HG03196 (cell line): ENCODE measurements at regions not wholly inside any gene's neighbourhood (a gene's known extent, or its start where the extent isn't known, plus 50 kb on each side); places are given as distances from the start of the nearest gene placed in this dataset.

Experiments used
- ATAC-seq: cut with Tn5 transposase; IDR thresholded peaks from one replicate; pipeline ENCODE4 v1.9.1; 2021; ENCODE audit not compliant: unreplicated experiment

DNA sequence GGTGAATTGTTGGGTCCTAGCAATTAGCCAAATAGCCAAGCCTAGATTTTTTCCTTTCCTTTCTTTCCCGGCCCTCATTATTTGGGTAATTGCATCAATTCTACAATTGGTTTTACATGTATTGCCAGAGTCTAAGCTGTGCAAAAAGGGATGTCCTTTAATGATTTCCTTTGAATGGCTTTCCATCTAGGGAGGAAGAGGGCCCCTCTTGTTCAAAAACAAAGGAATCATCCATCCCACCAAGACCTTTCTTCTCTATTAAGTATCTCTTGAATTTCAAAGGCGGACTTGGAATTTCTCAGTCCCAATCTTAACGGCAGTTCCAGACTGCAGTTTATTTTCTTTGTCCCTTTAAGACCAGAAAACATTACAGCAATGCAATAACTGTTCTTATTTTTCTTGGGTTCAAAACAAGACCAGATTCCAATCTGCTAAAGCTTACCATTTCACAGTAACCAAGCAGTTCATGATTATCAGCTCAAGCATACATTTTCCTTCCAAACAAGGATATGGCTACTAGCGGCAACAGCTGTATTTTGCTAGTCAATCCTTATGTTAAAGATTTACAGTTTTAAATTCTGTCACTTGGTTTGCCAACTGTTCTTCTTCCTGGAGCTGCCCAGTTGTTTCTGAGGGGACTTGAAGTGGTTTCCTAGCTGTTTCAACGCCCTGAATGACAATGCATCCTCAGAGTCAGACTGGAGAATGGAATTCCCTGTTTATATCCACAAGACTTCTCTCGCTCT lies 91.4 kb upstream of the LRIG1 start:
- no peak for ATAC-seq

DNA sequence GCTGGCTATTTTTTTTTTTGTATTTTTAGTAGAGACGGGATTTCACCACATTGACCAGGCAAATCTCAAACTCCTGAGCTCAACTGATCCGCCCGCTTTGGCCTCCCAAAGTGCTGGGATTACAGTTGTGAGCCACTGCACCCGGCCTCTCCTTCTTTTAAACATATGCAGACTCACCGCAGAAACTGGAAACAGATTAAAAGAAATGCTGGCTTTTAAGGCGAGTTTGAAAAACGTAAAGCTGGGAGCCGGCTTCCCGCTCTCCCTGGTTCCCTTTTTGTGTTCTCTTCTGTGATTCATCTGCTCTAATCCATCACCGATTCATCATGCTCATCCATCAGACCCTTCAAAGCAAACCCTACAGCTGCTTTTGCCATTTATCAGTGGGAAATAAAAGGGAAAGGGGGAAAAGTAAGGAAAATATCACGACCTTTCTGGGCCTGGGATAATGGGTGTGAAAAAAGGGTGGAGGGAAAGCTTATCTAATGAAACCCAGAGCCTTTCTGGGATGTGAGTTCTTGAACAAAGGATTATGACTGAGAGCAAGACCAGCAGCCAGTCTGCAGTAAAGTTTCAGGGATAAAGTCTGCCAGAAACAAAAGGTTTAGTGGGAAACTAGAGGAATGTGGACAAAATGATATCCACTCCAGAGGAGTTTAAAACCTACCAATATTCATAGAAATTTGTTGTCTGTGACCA lies 92.3 kb upstream of the LRIG1 start:
- ATAC-seq = no peak

DNA sequence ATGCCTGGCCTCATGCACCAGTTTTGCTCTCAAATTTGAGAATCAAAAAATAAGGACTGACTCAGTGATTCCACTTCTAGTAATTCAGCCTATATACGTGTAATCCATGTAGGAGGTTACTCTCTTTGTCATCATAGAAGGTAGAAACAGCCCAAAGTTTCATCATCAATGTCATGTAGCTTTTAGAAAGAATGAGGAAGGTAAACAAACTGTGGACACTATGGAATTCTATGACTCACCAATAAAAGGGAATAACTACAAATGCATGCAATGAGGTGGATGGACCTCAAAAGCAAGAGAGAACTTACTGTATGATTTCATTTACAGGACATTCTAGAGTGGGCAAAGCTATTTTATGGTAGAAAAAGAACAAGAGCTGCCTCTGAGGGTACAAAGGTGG lies 93.2 kb upstream of the LRIG1 start:
- ATAC-seq = no peak

DNA sequence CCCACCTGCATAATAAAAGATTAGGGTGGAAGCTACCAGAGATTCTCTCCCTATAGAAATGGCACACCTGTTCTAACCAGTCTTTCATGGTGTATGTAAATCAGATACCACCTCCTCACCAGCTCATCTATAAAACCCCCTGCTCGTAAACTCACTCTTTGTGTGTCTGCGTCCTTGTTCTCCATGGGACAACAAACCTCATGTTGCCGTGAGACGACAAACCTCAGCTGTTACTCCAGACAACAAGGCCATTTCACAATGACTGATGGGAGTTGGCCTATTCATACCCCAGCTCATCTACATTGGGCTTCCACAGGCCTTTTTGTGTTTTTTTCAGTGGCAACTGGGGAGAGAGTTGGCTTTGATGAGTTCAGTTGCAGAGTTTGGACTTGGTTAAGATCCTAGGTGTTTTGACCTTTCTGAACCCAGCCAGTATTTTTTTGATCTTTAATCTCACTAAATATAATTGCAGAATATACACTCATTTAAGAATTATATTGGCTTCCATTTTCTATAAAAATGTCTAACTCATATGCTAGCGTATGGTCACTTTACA lies 96.6 kb upstream of the LRIG1 start:
- ATAC-seq = no peak

DNA sequence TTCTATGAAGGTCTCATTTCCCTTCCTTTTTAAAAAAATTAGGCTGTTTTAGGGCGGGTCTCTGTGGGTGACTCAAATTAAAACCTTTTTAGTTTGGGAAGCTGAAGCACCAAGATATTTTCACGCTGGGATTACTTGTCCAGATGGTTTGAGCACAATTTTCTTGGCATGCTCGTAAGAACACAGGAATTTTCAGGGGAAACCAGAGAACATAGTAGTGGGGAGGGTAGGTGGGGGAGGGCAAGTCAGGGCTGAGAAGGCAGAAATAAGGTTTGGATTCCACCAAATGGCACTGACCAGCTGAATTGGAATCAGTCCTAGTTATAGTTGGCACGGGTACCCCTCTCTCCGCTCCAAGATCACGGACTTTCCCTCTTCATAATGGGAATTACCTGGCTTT lies 97.3 kb upstream of the LRIG1 start:
- ATAC-seq = no peak

DNA sequence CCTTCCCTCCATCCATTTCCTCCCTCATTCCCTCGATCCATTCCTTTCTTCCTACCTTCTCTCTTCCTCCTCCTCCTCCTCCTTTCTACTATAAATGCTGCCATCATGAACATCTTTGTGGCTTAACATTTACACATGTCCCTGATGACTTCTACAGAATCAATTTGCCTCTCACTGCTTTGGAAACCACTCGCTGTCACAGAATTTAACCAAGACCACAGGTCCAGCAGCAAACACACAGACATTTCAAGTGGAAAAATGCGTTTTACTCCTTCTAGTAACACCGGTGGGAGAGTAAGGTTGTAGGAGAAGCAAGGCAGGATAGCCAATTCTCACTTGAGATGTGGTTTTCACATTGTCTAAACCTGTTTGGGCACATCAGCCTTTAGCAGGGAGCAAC lies 101.4 kb upstream of the LRIG1 start:
- no peak for ATAC-seq

DNA sequence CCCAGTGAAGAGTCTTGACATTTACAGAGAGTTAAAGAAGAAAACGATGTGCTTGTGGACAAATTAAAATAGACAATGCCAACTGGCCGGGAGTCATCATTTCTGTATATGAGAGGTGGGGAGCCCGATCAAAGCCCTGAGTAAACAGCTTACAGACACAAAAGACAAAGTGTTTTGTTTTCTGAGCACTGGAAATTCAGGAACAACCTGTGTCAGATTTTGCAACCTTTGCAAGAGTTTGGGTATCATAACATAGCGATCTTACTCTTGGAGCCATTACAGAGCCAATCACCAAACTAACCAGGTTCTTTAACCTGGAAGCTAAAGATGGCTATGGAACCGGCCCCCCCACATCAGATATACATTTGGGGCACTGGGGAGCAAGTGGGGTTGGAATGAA lies 101.9 kb upstream of the LRIG1 start:
- no peak for ATAC-seq

DNA sequence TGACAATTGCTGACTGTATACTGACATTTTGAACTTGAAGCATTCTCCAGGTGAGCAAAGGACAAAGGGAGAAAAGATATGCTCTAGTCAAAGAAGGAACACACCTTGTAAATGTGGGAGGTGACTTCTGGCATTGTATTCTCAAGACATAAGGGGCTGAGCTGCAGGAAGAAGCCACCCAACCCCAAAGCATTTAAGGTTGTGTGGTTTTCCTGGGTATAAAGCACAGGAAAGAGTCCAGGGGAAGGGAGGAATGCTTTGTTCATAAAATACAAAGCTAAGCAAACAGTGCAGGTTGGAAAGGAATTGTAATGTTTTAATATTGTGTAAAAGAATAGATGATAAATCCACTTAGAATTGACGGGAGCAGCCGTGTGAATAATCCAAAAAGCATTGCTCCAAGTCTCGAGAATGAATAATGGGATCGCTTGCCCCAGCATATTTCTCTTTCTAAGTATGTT lies 102.4 kb upstream of the LRIG1 start:
- ATAC-seq = no peak

DNA sequence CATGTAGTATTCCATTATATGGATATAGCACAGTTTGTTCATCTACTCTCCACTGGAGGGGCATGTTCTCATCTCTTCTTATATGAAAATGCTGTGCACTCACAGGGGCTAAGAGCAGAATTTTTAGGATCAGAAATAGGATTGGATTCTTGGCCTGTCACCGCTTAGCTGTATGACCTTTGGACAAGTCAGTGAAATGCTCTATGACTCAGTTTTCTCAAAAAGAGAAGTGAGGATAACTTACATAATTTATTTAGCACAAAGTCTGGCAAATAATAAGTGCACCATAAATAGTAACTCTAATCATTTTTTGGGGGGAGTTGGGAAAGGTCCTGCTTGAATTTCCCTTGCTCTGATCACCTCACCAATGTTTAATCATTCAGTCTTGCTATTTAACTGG lies 103.7 kb upstream of the LRIG1 start:
- no peak for ATAC-seq

DNA sequence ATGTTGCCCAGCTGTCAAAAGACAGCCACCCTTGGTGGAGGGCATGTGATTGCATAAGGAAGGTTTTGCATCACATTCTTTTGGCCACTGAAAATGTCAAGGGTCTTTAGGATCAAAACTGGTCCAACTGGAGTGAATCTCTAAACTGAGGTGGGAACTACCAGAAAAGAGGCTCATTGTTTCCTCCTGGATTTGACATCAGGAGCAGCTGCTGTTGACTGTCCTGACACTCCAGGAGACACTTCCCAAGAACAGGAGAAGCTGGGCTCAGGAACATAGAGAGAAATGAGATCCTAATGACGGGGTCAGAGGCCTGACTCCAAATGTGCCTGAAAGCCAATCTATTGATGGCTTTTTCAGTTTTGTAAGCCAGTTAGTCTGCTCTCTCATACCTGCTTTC lies 105.3 kb upstream of the LRIG1 start:
- ATAC-seq = no peak

DNA sequence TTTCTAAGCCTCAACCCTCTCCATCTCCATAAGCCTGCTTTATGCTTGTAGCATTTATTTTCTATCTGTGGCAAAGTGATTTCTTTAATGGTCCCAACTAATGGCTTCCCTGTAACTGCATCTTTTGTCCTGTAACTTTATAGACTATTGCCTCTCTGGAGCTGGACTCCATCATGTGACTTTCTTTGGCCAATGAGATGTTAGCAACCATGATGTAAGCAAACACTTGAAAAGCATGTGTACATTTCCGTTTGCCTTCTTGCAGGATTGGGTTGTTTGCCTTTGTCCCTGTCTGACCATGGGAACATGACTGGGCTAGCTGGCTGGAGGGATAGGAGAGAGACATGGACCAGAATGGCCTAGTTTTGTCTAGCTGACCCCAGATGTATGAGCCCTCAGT lies 106.0 kb upstream of the LRIG1 start:
- no peak for ATAC-seq

DNA sequence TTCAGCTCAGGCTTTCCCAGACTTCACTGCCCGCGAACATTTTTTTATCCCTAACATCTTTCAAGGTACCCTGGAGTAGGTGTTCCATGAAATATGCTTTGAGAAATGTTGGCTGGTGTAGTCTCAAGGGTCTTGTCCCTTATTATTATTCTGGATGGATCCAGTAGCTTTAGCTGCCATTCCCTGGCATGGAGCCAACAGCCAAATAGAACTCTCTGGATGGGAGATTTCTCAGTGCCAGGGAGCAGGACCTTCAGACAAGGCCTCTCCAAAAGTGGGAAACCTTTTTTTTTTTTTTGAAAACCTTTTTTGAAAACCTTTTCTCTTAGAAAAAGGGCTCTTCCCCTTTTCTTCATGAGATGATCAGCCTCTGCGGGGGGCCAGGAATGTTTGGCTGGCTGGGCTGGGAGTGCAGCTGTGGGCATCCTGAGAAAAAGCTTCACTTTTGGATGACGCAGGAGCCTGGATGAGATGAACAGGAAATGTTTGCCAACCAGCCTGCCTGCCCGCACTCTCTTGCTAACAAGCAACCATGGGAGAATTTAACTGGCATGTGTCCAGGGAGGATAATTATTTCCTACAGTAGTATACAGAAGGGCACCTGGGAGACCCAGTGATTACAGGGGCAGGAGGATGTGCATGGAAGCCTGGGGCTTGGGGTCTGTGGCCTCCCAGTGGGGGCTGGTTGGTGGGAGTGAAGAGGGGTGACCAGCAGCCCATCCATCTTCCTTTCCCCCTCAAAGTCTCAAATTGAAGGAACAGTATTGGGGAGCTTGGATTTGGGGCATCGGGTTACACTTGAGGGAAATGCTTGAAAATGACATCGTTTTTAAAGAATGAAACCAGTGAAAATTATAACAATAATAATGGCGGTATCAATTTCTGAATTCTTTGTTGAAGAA lies 109.1 kb upstream of the LRIG1 start:
- ATAC-seq = no peak

DNA sequence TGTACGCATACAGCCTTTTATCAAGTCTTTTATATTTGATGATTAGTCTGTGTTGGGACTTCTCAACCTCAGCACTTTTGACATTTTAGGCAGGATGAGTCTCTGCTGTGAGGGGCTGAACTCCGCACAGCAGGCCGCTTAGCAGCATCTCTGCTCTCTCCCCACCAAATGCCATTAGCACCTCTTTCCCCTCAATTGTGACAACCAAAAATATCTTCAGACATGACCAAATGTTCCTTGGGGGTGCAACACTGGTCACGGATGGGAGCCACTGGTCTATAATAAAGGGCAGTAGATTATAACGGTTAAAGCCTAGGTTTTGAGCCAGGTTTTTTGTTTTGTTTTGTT lies 109.7 kb upstream of the LRIG1 start:
- ATAC-seq = no peak

DNA sequence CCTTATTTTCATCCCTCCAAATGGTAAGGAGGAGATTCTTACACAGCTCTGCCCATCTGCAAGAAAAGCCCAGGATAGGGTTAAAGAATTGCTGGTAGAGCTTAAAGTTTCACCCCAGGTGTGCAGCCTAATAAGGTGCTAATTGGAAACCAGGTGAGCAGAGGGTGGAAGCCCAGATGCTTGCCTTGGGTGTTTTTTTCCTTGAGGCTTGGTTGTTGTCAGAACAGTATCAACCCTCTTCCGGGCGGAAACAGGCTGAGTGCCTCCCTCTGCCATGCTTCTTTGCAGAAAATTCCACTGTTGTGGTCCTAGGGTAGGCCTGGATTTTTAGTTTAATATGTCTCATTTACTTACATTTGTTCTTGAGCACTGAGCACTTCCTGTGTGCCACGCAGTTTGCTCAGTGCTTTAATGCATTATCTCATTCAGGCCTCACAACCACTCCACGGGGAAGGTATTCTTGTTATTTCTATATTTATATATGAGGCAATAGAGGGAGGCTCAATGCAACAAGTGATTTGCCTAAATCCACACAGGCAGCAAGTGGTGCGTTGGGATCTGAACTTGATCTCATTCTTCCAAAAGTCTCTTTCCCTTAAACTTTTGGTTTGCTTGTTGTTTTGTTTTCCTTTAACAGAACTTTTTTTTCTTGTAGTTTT lies 115.0 kb upstream of the LRIG1 start:
- ATAC-seq = no peak

DNA sequence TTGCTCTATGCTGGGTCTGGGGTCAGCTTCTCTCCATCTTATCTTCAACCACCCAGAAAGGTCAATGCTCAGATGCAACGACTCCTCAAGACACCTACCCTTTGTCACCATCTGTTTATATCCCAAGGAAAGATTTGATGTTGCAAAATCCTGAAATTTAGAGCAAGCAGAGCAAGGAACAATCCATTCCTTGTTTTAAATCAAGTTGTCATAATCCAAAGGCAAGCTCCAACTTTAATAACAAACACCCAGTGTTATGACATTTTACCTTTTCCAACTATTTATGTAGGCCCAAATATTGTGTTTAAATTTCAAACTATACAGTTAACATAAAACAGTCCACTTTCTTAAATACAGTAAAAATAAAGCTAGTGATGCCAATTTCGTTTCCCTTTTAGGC lies 116.5 kb upstream of the LRIG1 start:
- no peak for ATAC-seq

DNA sequence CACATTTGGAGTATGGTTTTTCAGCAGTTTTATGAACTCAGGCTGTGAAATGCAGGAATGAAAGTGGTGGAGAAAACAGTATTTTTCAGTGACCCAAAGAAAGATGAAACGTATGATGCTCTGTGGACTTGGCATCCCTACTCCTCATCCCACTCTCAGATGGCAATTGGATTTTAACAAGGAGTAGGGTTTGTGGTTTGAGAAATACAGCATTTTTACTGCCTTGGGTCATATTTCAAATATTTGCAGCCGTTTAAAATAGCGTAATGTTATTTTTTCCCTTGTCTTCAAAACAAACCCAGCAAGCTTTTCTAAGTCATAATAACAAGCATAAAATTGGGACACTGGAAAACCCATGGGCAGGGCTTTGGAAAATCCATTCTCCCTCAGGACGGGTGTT lies 117.2 kb upstream of the LRIG1 start:
- ATAC-seq = no peak

DNA sequence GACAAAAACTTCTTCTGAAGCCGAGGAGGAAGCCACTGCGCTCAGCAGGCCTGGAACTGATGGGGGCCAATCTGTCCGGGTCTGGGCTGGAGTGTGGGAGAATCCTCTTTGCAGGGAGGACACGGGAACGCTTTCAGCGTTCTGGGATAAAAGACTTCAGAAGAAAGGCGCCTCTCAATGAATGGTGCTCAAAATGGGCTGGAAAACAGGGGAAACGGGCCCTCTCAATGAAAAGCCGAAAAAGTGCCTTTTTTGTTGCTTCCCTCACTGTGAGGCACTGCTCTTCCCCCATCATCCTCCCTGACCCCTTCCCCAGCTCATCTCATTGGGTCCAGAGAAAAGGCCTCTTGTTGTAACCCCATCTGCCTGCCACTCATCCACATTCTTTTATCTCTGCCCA lies 119.5 kb upstream of the LRIG1 start:
- ATAC-seq = no peak

DNA sequence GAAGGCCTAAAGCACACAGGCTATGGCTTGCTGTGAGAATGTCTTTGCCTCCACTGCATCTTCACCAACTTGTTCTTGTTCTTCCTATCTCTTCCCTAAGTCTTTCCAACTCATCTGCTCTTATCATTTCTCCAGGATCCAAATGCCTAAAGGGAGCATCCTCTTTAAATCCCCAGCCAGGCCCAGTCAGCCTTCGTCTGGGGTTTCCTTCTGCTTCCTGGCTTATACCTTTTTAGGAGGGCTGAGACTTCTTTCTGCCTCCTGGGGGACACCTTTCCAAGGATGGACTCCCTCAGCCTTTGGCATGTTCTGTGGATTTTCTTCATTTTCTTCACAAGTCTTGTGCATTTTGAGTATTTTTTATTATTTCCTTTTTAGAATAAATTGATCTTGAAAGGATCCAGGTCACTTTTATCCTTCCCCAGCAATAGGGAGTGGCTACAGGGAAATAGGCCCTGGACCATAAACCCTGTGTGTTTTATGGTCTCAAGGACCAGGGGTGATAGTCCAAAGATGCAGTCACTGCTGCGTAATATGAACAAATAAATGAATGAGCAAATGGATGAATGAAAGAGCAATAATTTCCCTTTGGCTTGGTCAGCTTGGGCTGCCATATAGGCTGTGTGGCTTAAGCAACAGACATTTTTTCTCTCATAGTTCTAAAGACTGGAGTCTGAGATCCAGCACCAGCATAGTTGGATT lies 122.1 kb upstream of the LRIG1 start:
- no peak for ATAC-seq

DNA sequence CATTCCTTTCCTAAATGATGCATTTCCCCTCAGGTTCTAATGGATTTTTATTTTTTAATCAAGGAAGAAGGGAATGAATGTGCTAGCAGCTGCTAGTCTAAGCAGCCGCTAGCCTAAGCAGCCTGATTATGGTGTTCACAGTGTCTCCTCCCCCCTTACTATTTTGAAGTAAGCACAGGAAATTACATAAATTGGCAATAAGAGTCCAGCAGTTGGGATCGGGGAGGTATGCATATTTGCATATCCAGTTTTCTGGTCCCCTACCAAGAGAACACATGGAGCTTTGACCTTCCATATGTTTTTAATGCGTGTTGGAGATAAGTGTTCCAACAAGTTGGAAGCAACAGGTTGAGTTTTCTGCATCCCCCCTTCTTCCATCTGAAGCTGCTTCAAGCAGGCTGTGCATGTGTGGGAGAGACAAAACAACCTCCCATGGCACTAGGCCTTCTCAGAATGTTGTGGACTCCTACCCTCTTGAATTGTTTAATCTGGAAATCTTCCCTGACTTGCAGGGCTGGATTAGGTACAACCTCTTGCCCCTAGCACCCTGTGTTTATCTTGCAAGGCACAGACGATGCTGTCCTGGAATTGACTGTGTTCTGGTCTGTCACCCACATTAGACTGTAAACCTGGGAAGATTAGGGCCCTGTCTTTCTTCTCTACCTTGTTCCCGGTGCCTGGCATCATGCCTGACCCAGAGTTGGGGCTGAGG lies 124.8 kb upstream of the LRIG1 start:
- ATAC-seq = no peak
